Activated CD4-positive, alpha-beta memory T cell treated with anti-CD3 and anti-CD28 coated beads, Interleukin-2, amount 10 ng/mL, durations not matched to agents 7 days and 5 days (primary cell): ENCODE measurements at regions not wholly inside any gene's neighbourhood (a gene's known extent, or its start where the extent isn't known, plus 50 kb on each side); places are given as distances from the start of the nearest gene placed in this dataset.

Source experiments
- CTCF ChIA-PET: fragments of 350-600 bp; sonication (Branson Sonifier 250); formaldehyde crosslinking; loops from one replicate; lab custom pipeline; 2021; ENCODE audit warnings: antibody characterized with exemption, inconsistent platforms; lab: Charles Lee
- POLR2A ChIA-PET: fragments of 350-600 bp; sonication (Branson Sonifier 250); formaldehyde crosslinking; loops from one replicate; lab custom pipeline; 2021; ENCODE audit warnings: antibody characterized with exemption; lab: Charles Lee
- DNase-seq: peaks from one replicate; pipeline ENCODE4 v3.0.0-alpha.2; 2020
- H3K27ac Mint-ChIP-seq: one replicate; pipeline ENCODE4 v1.8.0; 2021; ENCODE audit warnings: mild to moderate bottlenecking, mixed read lengths
- H3K27me3 Mint-ChIP-seq: one replicate; pipeline ENCODE4 v1.8.0; 2021; ENCODE audit warnings: mixed read lengths
- H3K36me3 Mint-ChIP-seq: one replicate; pipeline ENCODE4 v1.8.0; 2021; ENCODE audit warnings: low read depth, mixed read lengths
- H3K4me1 Mint-ChIP-seq: one replicate; pipeline ENCODE4 v1.8.0; 2021; ENCODE audit warnings: mixed read lengths
- H3K4me3 Mint-ChIP-seq: one replicate; pipeline ENCODE4 v1.8.0; 2021; ENCODE audit warnings: mild to moderate bottlenecking, mixed read lengths
- H3K9me3 Mint-ChIP-seq: one replicate; pipeline ENCODE4 v1.8.0; 2021; ENCODE audit warnings: mixed read lengths

GRCh38 chr2:240350006-240350355 is 85.5 kb upstream of the GPC1 start:
- Mint-ChIP-seq H3K4me1 (no peaks in the 10 kb centered on the region), H3K36me3 (no peaks in the 10 kb centered on the region), H3K27ac (no peak overlapping the region), H3K9me3 (no peaks in the 10 kb centered on the region), H3K4me3 (no peak overlapping the region), H3K27me3 (no peaks in the 10 kb centered on the region)
- POLR2A ChIA-PET, result no interaction called here
- CTCF ChIA-PET, result no interaction called here
- DNase-seq, result no peak

GRCh38 chr2:240350696-240351087 is 84.8 kb upstream of the GPC1 start:
- no peak for DNase-seq
- POLR2A ChIA-PET, result no interaction called here
- no peak overlapping the region for H3K27ac Mint-ChIP-seq

DNA sequence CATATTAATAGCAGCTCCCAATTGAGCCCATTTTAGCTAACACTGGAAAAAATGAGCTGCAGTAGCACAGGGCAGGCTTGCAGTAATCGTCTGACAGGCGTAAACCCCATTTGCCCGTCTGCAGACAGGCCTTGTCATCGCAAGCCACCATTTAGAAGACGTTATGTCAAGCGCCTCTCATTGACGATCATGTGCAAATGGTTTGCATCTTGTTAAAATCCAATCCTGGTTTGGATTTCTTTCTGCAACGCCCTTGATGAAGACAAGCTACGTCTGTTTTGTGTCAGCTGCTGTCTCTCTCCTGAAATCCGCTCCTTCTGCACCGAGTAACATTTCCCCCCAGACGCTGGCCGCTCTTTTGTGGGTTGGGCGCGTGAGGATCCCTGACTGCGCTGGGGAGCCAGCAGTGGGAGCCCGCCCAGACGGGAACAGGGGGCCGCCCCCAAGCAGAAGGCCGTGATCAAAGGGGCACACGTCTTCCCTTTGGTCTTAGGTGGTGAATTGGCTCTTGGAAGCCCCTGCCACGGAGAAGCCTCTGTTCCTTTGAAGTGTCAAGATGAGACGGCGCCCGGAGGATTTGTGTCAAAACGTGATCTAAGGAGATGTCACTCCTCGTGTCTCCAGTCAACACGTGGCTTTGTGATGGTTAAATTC is 84.2 kb upstream of the GPC1 start:
- no peak overlapping the region for H3K4me3 Mint-ChIP-seq
- no peaks in the 10 kb centered on the region for H3K36me3 Mint-ChIP-seq
- CTCF ChIA-PET, result no interaction called here
- no peak overlapping the region for H3K27ac Mint-ChIP-seq
- H3K27me3 Mint-ChIP-seq, result no peaks in the 10 kb centered on the region
- H3K4me1 Mint-ChIP-seq, result no peaks in the 10 kb centered on the region
- DNase-seq, result no peak
- H3K9me3 Mint-ChIP-seq, result no peaks in the 10 kb centered on the region
- POLR2A ChIA-PET, result no interaction called here

More at GRCh38 chr2:240350696-240351087, 84.8 kb upstream of the GPC1 start:
- Mint-ChIP-seq H3K27me3 (no peaks in the 10 kb centered on the region), H3K4me1 (no peaks in the 10 kb centered on the region), H3K36me3 (no peaks in the 10 kb centered on the region), H3K9me3 (no peaks in the 10 kb centered on the region), H3K4me3 (no peak overlapping the region)
- CTCF ChIA-PET, result no interaction called here

DNA sequence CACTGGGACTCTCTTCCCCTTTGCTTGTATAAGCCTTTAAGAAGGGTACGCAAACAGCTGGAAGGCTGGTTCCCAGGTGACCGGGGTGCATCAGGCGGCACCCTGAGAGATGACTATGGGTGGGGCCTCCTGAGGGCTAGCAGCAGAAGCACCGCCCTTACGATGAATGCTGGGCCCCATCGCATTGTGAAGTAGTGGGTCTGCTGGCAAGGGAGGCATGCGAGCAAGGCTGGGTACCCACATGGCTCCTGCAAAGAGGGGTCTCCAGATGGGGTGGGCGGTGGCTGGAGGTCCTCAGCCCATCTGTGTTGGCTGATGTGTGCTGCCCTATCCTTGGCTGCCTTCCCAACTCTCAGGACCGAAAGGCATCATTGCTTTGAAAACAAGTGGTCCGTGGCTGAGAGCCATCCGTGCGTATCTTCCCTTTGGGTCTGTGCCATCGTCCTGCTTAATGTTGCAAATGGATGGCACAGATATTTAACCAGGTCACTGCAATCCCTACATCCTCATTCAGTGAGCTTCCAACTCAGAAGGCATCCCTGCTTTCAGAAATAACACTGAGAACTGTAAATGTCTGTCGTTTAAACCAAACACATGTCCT is 83.5 kb upstream of the GPC1 start:
- POLR2A ChIA-PET, result no interaction called here
- CTCF ChIA-PET, result no interaction called here
- DNase-seq, result no peak
- no peaks in the 10 kb centered on the region for H3K36me3 Mint-ChIP-seq
- no peaks in the 10 kb centered on the region for H3K27me3 Mint-ChIP-seq
- no peaks in the 10 kb centered on the region for H3K4me1 Mint-ChIP-seq
- no peak overlapping the region for H3K27ac Mint-ChIP-seq
- no peak overlapping the region for H3K4me3 Mint-ChIP-seq
- H3K9me3 Mint-ChIP-seq, result no peaks in the 10 kb centered on the region

DNA sequence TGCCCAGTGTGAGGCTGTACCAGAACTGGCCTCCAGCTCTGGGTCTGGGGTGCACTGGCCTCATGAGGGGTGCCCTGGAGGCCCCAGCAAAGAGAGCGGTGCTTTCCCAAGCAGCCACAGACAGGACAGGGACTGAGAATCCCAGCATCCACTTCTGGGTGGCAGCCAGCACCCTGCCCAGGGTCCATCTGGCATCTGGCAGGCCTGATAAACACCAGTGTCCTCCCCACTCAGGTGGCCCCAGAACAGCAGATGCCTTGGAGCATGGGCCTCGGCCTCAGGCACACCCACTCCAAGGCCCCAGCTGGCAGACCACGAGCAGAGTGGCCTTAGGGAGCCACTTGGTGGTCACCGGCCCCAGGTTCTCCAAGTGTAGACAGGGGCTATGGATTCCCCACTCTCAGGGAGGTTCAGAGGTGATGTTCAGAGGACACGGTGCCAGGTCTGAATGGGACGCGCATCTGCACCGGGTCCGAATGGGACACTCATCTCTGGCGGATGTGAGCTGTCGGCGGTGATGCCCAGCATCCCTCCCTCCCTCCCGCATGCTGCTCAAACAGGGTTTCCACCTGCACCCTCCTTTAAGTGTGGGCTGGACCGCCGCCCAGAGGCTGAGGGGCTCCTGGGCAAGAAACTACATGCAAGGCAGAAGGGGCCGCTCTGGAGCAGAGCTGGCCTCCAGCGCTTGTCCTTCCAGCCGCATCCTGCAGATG is 82.2 kb upstream of the GPC1 start:
- Mint-ChIP-seq H3K36me3 (no peaks in the 10 kb centered on the region), H3K27me3 (no peaks in the 10 kb centered on the region), H3K27ac (no peak overlapping the region), H3K9me3 (no peaks in the 10 kb centered on the region), H3K4me1 (no peaks in the 10 kb centered on the region), H3K4me3 (no peak overlapping the region)
- DNase-seq, result no peak
- ChIA-PET CTCF (no interaction called here), POLR2A (no interaction called here)

- Mint-ChIP-seq H3K4me3 (no peak overlapping the region), H3K36me3 (no peaks in the 10 kb centered on the region), H3K27me3 (no peaks in the 10 kb centered on the region), H3K27ac (no peak overlapping the region), H3K9me3 (no peaks in the 10 kb centered on the region), H3K4me1 (no peaks in the 10 kb centered on the region)
- ChIA-PET CTCF (no interaction called here), POLR2A (no interaction called here)
- no peak for DNase-seq
Measured at GRCh38 chr2:240353944-240354343, 81.5 kb upstream of the GPC1 start.

GRCh38 chr2:240355001-240355891 is 80.2 kb upstream of the GPC1 start:
- Mint-ChIP-seq H3K27me3 (no peaks in the 10 kb centered on the region), H3K4me1 (no peaks in the 10 kb centered on the region), H3K36me3 (no peaks in the 10 kb centered on the region), H3K4me3 (no peak overlapping the region), H3K27ac (no peak overlapping the region), H3K9me3 (no peaks in the 10 kb centered on the region)
- CTCF ChIA-PET, result no interaction called here
- DNase-seq, result no peak
- POLR2A ChIA-PET, result no interaction called here

DNA sequence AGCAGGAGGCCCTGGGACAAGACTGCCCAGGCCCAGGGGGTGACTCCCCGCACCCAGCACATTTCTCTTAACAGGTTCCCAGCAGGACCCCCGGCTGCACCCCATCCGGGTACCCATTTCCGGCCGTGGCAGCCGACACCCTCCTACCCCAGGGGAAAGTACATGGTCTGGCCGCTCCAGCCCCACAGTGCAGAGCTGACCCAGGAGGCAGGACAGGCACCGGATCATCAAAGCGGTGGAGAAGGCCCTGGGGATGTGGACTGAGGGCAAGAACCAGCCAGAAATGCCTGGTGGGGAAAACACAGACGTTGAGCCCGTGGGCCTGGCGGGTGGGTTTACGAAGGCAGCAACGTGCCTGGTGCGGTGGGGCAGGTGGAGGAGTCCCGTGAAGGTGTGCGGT is 79.5 kb upstream of the GPC1 start:
- CTCF ChIA-PET, result no interaction called here

DNA sequence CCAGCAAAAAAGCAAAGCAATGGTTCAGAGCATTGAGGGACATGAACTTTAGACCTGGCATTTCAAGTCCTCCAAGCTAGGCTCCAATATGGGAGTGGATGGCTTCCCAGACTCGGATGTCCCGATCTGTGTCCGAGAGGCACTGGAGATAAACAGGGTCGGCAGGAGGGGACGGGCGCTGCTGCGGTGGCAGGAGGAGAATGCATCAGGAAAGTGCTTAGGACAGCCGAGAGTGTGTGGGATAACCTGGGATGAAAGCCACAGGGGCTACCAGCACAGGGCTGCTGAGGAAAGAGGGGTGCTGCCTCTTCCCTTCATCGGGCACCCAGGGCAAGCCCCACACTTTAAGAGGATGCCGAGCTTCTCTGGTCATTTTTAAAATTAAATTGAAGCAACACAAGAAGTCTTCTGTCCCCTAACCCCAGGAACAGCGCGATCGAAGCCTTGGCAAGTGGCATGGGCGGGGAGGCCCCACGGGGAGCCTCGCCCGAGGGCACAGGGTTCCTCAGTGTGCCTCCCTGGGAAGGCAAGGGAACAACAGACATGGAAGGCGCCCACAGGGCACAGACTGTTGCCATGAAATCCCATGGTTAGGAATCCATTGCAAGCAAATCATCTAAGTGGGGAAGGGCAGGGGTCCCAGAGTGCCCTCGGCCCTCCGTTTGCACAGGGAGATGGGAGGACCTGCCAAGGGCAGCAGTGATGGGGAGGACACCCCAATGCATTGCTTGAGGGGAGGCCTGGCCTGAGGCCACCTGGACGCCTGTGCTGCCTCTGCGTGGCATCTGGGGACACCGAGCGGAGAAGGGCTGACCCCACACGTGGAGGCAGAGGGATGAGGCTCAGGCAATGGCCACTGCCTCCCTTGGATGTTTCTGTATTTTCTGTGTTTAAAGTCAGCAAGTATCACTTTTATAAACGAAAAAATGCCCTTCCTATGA is 78.5 kb upstream of the GPC1 start:
- peaks cover 2% of the 10 kb centered on the region for H3K9me3 Mint-ChIP-seq
- POLR2A ChIA-PET, result no interaction called here
- no peaks in the 10 kb centered on the region for H3K27me3 Mint-ChIP-seq
- H3K4me1 Mint-ChIP-seq, result no peaks in the 10 kb centered on the region
- CTCF ChIA-PET, result no interaction called here
- no peak overlapping the region for H3K27ac Mint-ChIP-seq
- no peaks in the 10 kb centered on the region for H3K36me3 Mint-ChIP-seq
- H3K4me3 Mint-ChIP-seq, result no peak overlapping the region
- no peak for DNase-seq

More for the DNA sequence above, 79.5 kb upstream of the GPC1 start:
- Mint-ChIP-seq H3K36me3 (no peaks in the 10 kb centered on the region), H3K27me3 (no peaks in the 10 kb centered on the region), H3K9me3 (peaks cover 2% of the 10 kb centered on the region), H3K4me1 (no peaks in the 10 kb centered on the region), H3K4me3 (no peak overlapping the region), H3K27ac (no peak overlapping the region)
- no peak for DNase-seq
- POLR2A ChIA-PET, result no interaction called here

DNA sequence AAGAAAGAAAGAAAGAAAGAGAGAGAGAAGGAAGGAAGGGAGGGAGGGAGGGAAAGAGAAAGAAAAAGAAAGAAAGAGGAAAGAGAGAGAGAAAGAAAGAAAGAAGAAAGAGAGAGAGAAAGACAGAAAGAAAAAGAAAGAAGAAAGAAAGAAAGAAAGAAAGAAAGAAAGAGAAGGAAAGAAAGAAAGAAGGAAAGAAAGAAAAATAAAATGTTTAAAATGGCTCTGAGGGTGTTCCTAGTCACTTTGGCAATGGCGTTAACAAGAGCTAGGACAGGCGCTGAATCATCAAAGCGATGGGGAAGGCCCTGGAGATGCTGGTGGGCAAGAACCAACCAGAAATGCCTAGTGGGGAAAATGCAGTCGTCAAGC is 77.8 kb upstream of the GPC1 start:
- CTCF ChIA-PET, result no interaction called here
- Mint-ChIP-seq H3K36me3 (no peaks in the 10 kb centered on the region), H3K27ac (no peak overlapping the region)

DNA sequence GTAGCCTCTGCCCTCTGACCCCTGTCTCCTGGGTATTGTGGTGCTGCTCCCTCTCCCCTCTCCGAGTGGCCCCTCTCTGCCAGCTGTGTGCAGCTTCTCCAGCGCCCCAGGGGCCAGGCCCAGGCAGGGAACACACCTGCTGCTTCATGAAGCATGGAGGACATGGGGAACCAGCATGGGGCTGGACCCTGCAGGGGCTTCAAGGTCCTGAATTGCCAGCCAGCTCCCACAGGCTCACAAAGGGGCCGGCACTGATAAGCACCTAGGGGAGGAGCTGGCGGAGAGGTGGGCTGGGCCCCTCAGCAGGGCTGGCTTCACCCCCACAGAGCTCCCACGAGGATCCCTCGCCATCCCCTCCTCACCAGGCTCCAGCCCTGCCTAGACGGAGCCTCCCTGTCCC is 77.4 kb upstream of the GPC1 start:
- peaks cover 2% of the 10 kb centered on the region for H3K9me3 Mint-ChIP-seq
- CTCF ChIA-PET, result no interaction called here
- H3K27ac Mint-ChIP-seq, result no peak overlapping the region
- no peaks in the 10 kb centered on the region for H3K36me3 Mint-ChIP-seq
- no peak overlapping the region for H3K4me3 Mint-ChIP-seq
- DNase-seq, result no peak
- H3K4me1 Mint-ChIP-seq, result no peaks in the 10 kb centered on the region
- H3K27me3 Mint-ChIP-seq, result no peaks in the 10 kb centered on the region
- POLR2A ChIA-PET, result no interaction called here

More for the DNA sequence above, 77.8 kb upstream of the GPC1 start:
- Mint-ChIP-seq H3K9me3 (peaks cover 2% of the 10 kb centered on the region), H3K4me3 (no peak overlapping the region), H3K4me1 (no peaks in the 10 kb centered on the region), H3K27me3 (no peaks in the 10 kb centered on the region)
- POLR2A ChIA-PET, result no interaction called here
- DNase-seq, result no peak

DNA sequence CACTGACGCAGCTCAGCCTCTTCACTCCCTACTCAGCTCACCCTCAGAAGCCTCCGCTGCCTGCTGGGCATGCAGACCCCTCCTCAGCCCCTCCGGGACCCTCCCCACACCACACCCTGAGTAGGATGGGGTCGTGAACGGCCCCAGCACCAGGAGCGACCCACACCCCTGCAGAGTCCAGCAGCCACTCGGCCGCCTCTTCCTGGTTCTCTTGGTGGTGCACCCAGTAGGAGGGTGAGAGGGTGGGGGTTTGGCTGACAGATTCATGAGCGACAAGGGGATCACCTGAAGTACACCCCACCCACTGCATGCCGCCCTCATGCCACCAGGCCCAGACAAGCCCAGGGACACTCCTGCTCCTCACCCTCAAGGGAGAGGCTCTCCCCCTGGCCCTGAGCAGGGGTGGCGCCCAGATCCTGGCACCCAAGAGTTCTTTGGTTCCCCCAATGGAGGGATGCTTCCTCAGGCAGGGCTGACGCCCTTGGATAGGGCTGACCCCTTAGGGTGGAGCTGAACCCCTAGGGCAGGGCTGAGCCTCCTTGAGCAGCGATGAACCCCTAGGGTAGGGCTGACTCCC is 76.6 kb upstream of the GPC1 start:
- CTCF ChIA-PET, result no interaction called here
- no peaks in the 10 kb centered on the region for H3K27me3 Mint-ChIP-seq

More for the DNA sequence above, 76.6 kb upstream of the GPC1 start:
- Mint-ChIP-seq H3K9me3 (peaks cover 2% of the 10 kb centered on the region), H3K4me1 (no peaks in the 10 kb centered on the region), H3K4me3 (no peak overlapping the region), H3K27ac (no peak overlapping the region), H3K36me3 (no peaks in the 10 kb centered on the region)
- POLR2A ChIA-PET, result no interaction called here
- DNase-seq, result no peak
